Mucosa of stomach (tissue), 1 donor: ENCODE measurements at regions not wholly inside any gene's neighbourhood (a gene's known extent, or its start where the extent isn't known, plus 50 kb on each side); places are given as distances from the start of the nearest gene placed in this dataset.
"Not testable (repeated sequence)": the region's sequence is repeated elsewhere in the genome, so short reads cannot be mapped to it uniquely, and the experiment has no call there.

Experiments
- H3K27me3 ChIP-seq: one replicate; pipeline ENCODE4 v1.7.0; 2013; ENCODE audit warnings: mild to moderate bottlenecking, low read length; ENCODE audit not compliant: control insufficient read depth, insufficient read depth
- H3K36me3 ChIP-seq: one replicate; pipeline ENCODE4 v1.7.0; 2013; ENCODE audit warnings: low read length; ENCODE audit not compliant: control insufficient read depth, insufficient read depth
- H3K4me1 ChIP-seq: one replicate; pipeline ENCODE4 v1.7.0; 2013; ENCODE audit warnings: mild to moderate bottlenecking, low read length; ENCODE audit not compliant: control insufficient read depth, insufficient read depth
- H3K4me3 ChIP-seq: one replicate; pipeline ENCODE4 v1.7.0; 2013; ENCODE audit warnings: low read length
- H3K9ac ChIP-seq: one replicate; pipeline ENCODE4 v1.7.0; 2013; ENCODE audit warnings: mild to moderate bottlenecking, low read length, moderate library complexity
- H3K9me3 ChIP-seq: one replicate; pipeline ENCODE4 v1.7.0; 2013; ENCODE audit warnings: mild to moderate bottlenecking, low read length, moderate library complexity; ENCODE audit not compliant: control insufficient read depth
- donor health status: Pancreatic carcinoma.

DNA sequence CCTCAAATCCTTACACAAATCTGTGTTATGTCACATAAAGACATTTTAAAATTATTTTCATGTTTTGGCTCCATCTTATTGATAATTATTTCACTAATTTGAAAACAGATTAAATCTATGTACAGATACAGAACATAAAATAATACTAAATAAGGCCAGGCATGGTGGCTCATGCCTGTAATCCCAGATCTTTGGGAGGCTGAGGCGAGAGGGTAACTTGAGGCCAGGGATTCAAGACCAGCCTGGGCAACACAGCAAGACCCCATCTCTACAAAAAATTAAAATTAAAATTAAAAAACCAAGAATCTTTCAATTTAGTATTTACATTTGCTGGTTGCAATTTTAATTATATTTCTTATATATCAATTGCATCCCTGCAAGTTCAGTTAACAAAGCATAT is 246.4 kb upstream of the MKLN1 start:
- no peaks in the 10 kb centered on the region for H3K27me3 ChIP-seq
- no peak overlapping the region for H3K9ac ChIP-seq
- no peaks in the 10 kb centered on the region for H3K9me3 ChIP-seq
- H3K4me3 ChIP-seq = no peak overlapping the region
- no peaks in the 10 kb centered on the region for H3K36me3 ChIP-seq
- H3K4me1 ChIP-seq = peaks cover 5% of the 10 kb centered on the region

DNA sequence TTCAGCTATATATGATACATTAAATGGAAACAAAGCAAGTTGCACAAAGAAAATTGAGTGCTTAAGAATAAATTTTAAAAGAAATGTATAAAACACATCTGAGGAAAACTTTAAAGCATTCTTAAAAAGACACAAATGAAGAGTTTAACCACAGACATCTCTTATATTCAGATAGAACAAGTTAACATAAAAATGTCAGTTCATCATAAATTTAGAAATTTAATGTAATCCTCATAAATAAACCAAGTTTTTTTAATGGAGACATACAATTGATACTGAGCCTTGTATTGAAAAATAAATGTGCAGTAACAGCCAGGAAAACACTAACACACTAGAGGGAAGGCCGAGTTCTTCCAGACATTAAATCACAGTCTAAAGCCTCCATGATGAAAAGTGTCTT is 243.9 kb upstream of the MKLN1 start:
- peaks cover 4% of the 10 kb centered on the region for H3K4me1 ChIP-seq

DNA sequence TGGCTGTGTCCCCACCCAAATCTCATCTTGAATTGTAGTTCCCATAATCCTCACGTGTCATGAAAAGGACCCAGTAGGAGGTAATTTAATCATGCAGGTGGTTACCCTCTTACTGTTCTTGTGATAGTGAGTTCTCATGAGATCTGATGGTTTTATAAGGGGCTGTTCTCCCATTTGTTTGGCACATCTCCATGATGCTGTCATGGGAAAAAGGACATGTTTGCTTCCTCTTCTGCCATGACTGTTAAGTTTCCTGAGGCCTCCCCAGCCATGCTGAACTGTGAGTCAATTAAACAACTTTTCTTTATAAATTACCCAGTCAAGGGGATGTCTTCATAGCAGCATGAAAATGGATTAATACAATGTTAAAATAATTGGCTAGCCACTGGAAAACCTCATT is 243.3 kb upstream of the MKLN1 start:
- H3K9ac ChIP-seq, H3K27me3 ChIP-seq, H3K9me3 ChIP-seq, H3K4me1 ChIP-seq, H3K4me3 ChIP-seq, H3K36me3 ChIP-seq: not testable (repeated sequence)

More for the DNA sequence above, 243.9 kb upstream of the MKLN1 start:
- no peak overlapping the region for H3K4me3 ChIP-seq
- no peak overlapping the region for H3K9ac ChIP-seq
- no peaks in the 10 kb centered on the region for H3K27me3 ChIP-seq
- no peaks in the 10 kb centered on the region for H3K36me3 ChIP-seq
- H3K9me3 ChIP-seq = no peaks in the 10 kb centered on the region

DNA sequence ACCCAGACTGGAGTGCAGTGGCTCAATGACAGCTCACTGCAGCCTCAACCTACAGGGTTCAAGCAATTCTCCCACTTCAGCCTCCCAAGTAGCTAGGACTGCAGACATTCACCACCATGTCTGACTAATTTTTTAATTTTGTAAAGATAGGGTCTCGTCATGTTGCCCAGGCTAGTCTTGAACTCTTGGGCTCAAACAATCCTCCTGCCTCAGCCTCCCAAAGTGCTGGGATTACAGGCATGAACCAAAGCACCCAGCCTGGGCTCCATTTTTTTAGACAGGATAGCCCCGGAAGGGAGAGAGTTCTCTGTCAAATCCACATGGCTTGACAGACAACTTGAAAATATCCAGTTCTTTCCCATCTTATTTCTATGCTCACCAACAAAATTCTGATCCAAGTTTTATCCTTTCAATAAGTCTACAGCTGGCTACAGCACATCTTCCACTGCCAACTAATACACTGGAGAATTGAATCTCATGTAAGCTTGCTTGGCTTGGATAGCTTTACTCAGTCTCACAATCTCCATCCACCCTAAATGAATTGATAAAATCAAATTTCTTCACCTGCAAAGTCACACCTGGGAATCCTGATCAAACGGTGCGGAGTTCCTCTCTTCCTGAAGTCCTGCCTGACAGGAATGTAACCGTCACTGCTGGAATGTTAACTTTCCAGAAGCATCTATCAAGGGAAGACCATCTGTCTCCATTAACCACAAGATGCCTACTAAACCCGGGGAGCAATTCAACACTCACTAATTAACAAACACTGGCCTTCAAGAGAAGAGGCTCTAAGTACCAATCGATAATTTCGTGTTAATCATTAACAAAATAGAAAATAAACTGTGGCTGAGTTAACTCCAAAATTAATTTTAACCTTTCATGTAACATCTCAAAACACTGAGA is 239.7 kb upstream of the MKLN1 start:
- no peaks in the 10 kb centered on the region for H3K27me3 ChIP-seq
- no peaks in the 10 kb centered on the region for H3K36me3 ChIP-seq
- H3K9me3 ChIP-seq = no peaks in the 10 kb centered on the region
- no peak overlapping the region for H3K9ac ChIP-seq
- no peak overlapping the region for H3K4me3 ChIP-seq
- H3K4me1 ChIP-seq = peaks cover 4% of the 10 kb centered on the region

GRCh38 chr7:131090188-131090587 is 237.5 kb upstream of the MKLN1 start:
- H3K9ac ChIP-seq = no peak overlapping the region
- no peaks in the 10 kb centered on the region for H3K36me3 ChIP-seq
- H3K4me1 ChIP-seq = peaks cover 4% of the 10 kb centered on the region
- no peak overlapping the region for H3K4me3 ChIP-seq
- no peaks in the 10 kb centered on the region for H3K9me3 ChIP-seq
- H3K27me3 ChIP-seq = no peaks in the 10 kb centered on the region

GRCh38 chr7:131090886-131091692 is 236.6 kb upstream of the MKLN1 start:
- no peaks in the 10 kb centered on the region for H3K9me3 ChIP-seq
- no peaks in the 10 kb centered on the region for H3K27me3 ChIP-seq
- peaks cover 4% of the 10 kb centered on the region for H3K4me1 ChIP-seq
- no peak overlapping the region for H3K4me3 ChIP-seq
- H3K9ac ChIP-seq = no peak overlapping the region
- H3K36me3 ChIP-seq = no peaks in the 10 kb centered on the region

DNA sequence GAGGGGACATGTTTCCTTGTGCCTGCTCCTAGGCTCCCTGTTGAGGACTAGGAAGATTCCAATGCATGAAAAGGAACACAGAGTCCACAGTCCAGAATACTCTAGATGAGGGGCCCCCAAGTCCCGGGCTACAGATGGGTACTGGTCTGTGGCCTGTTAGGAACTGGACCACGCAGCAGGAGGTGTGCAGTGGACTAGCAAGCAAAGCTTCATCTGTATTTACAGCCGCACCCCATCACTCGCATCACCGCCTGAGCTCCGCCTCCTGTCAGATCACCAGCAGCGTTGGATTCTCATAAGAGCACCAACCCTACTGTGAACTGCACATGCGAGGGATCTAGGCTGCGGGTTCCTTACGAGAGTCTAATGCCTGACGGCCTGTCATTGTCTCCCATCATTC is 233.0 kb upstream of the MKLN1 start:
- Histone ChIP-seq H3K9me3 (no peaks in the 10 kb centered on the region), H3K9ac (no peak overlapping the region), H3K36me3 (no peaks in the 10 kb centered on the region), H3K27me3 (no peaks in the 10 kb centered on the region), H3K4me1 (no peaks in the 10 kb centered on the region), H3K4me3 (no peak overlapping the region)

- no peaks in the 10 kb centered on the region for H3K4me1 ChIP-seq
- H3K9ac ChIP-seq = no peak overlapping the region
- H3K4me3 ChIP-seq = no peak overlapping the region
- no peaks in the 10 kb centered on the region for H3K27me3 ChIP-seq
- H3K36me3 ChIP-seq = no peaks in the 10 kb centered on the region
- no peaks in the 10 kb centered on the region for H3K9me3 ChIP-seq
Measured at GRCh38 chr7:131095346-131095745, 232.3 kb upstream of the MKLN1 start.

DNA sequence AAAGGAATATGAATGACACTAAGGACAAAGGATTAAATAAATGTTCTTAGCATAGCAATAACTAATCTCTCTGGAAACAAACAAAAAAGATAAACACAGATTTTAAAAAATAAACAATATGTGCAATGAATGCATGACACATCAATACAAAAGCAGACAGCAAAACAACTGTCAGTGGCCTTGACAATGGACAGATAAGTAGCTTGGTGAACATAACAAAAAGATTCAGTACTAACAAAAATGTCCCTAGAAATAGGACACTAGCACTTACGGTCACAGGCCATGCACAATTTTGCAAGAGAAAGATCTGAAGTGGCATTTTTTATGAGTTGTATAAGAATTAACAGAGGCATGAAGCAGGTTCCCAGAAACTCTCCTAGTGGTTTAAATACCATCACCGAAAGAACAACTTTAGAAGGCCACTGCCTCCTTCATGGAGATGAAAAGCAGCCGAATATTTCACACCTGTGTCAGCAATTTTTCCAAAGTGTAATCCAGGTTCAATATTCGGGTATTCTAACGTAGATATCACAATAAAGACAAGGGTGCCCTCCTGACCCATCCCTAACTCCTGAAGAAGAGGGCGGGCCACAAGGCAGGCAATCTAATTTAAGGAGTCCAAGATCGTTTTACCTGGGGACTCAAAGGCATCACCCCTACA is 231.3 kb upstream of the MKLN1 start:
- no peaks in the 10 kb centered on the region for H3K9me3 ChIP-seq
- no peak overlapping the region for H3K9ac ChIP-seq
- H3K27me3 ChIP-seq = no peaks in the 10 kb centered on the region
- H3K4me3 ChIP-seq = no peak overlapping the region
- no peaks in the 10 kb centered on the region for H3K4me1 ChIP-seq
- H3K36me3 ChIP-seq = no peaks in the 10 kb centered on the region

DNA sequence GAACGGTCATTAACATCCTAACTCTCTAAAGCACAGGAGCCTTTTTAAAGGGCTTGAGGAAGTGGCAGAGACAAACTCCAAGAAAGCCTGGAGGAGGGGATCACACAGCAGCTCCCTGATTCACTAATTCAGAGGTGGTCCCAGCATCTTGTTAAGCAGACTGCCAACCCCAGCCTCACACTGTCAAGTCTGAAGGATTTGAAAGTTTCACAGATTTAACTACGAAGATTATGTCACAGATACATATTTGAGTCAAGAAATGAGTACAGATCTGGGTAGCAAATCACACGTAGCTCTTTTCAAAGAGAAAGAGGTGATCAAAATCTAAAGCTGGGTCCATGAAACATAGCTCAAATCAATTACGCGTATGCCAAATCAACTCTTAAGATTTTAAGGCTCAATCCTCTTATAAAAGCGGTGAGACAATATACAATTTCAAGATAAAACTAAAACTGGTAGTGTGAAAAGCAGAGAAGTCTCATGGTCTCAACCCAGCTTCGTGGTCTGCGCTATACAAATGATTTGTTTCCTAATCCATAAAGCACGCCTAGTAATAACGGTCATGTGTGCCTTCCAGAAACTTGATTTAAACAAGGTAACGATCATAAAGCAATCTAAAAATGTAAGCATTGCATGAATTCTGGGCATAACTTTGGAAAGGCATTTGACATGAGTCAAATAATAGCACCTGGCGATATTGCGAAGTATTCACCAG is 229.9 kb upstream of the MKLN1 start:
- Histone ChIP-seq H3K36me3 (no peaks in the 10 kb centered on the region), H3K4me3 (no peak overlapping the region), H3K27me3 (no peaks in the 10 kb centered on the region), H3K9ac (no peak overlapping the region), H3K4me1 (no peaks in the 10 kb centered on the region), H3K9me3 (no peaks in the 10 kb centered on the region)

GRCh38 chr7:131098527-131098926 is 229.1 kb upstream of the MKLN1 start:
- no peaks in the 10 kb centered on the region for H3K27me3 ChIP-seq
- no peaks in the 10 kb centered on the region for H3K4me1 ChIP-seq
- no peak overlapping the region for H3K9ac ChIP-seq
- no peaks in the 10 kb centered on the region for H3K9me3 ChIP-seq
- no peak overlapping the region for H3K4me3 ChIP-seq
- no peaks in the 10 kb centered on the region for H3K36me3 ChIP-seq
